Endothelial cell of umbilical vein (primary cell): ENCODE measurements at regions not wholly inside any gene's neighbourhood (a gene's known extent, or its start where the extent isn't known, plus 50 kb on each side); places are given as distances from the start of the nearest gene placed in this dataset.

Source experiments
- CTCF ChIP-seq, 2 donors: IDR thresholded peaks; 1 replicate in 1 of 2; 2 replicates in 1 of 2; pipeline ENCODE4 v1.5.1; 2011; ENCODE audit warnings: low read length in 2 of 2, mild to moderate bottlenecking in 2 of 2, moderate library complexity in 2 of 2, control low read depth in 1 of 2, inconsistent platforms in 1 of 2, low read depth in 1 of 2; ENCODE audit not compliant: insufficient read depth in 1 of 2; ENCODE audit errors: extremely low read depth in 1 of 2
- EZH2 ChIP-seq: IDR thresholded peaks from 2 replicates; pipeline ENCODE4 v1.6.1; 2012; ENCODE audit warnings: borderline replicate concordance, low read depth, mild to moderate bottlenecking, moderate library complexity, low read length, inconsistent platforms; ENCODE audit not compliant: severe bottlenecking
- FOS ChIP-seq: IDR thresholded peaks from 2 replicates; pipeline ENCODE4 v1.6.1; 2011; ENCODE audit warnings: mild to moderate bottlenecking, low read length, moderate library complexity, borderline replicate concordance; ENCODE audit not compliant: insufficient read depth
- JUN ChIP-seq: IDR thresholded peaks from 2 replicates; pipeline ENCODE4 v1.6.1; 2011; ENCODE audit warnings: borderline replicate concordance, low read depth; ENCODE audit not compliant: insufficient read length, insufficient read depth
- MAX ChIP-seq: IDR thresholded peaks from 2 replicates; pipeline ENCODE4 v1.6.1; 2011; ENCODE audit not compliant: insufficient read depth, insufficient read length
- MYC ChIP-seq: IDR thresholded peaks from one replicate; pipeline ENCODE4 v1.6.1; 2011; ENCODE audit warnings: mild to moderate bottlenecking, low read depth, low read length
- POLR2A ChIP-seq: IDR thresholded peaks from 2 replicates; pipeline ENCODE4 v1.6.1; 2012; ENCODE audit warnings: low read depth, mild to moderate bottlenecking, control low read depth, low read length
- POLR2AphosphoS5 ChIP-seq: IDR thresholded peaks from 2 replicates; pipeline ENCODE4 v1.6.1; 2012; ENCODE audit warnings: low read depth, mild to moderate bottlenecking, control low read depth, low read length, moderate library complexity; ENCODE audit not compliant: insufficient read depth

GRCh38 chr1:47662068-47662467 is 224.2 kb downstream of the FOXD2 start:
- TF ChIP-seq CTCF (IDR thresholded peaks at IDR 0.05; ENCODE audit: extremely low read depth in 1 of 2, insufficient read depth in 1 of 2, low read depth in 1 of 2, low read length in 2 of 2) (no peak), POLR2A (no peak), POLR2AphosphoS5 (no peak), EZH2 (no peak), MAX (no peak), MYC (no peak), JUN (no peak), FOS (no peak)
